RWPE2 (cell line): ENCODE measurements at regions not wholly inside any gene's neighbourhood (a gene's known extent, or its start where the extent isn't known, plus 50 kb on each side); places are given as distances from the start of the nearest gene placed in this dataset.

Experiments used
- ATAC-seq: fragments of 200-7000 bp; cut with Tn5 transposase; 3 replicates; pipeline ENCODE4 v1.9.1; 2021; ENCODE audit warnings: low read depth
- DNase-seq: peaks from one replicate; pipeline ENCODE4 v3.0.0-alpha.2; 2020; ENCODE audit warnings: low spot score
- H3K27ac ChIP-seq: fragments of 450-650 bp; 2 replicates; pipeline ENCODE4 v1.5.1; 2017; ENCODE audit warnings: mild to moderate bottlenecking; ENCODE audit not compliant: poor library complexity, severe bottlenecking
- H3K27me3 ChIP-seq: fragments of 250-450 bp; sonication (Bioruptor Pico); 2 replicates; pipeline ENCODE4 v1.5.1; 2021; ENCODE audit warnings: mild to moderate bottlenecking, moderate library complexity; ENCODE audit not compliant: insufficient read depth, poor library complexity, severe bottlenecking
- H3K36me3 ChIP-seq: fragments of 250-450 bp; sonication (Bioruptor Pico); 2 replicates; pipeline ENCODE4 v1.5.1; 2020; ENCODE audit warnings: low read depth, mild to moderate bottlenecking, moderate library complexity
- H3K4me1 ChIP-seq: fragments of 250-450 bp; sonication (Bioruptor Pico); 2 replicates; pipeline ENCODE4 v1.5.1; 2021; ENCODE audit warnings: mild to moderate bottlenecking, moderate library complexity; ENCODE audit not compliant: insufficient read depth, poor library complexity, severe bottlenecking
- H3K4me3 ChIP-seq: fragments of 250-450 bp; sonication (Bioruptor Pico); 2 replicates; pipeline ENCODE4 v1.5.1; 2021; ENCODE audit warnings: mild to moderate bottlenecking, moderate library complexity; ENCODE audit not compliant: severe bottlenecking
- H3K9me3 ChIP-seq: fragments of 250-450 bp; sonication (Bioruptor Pico); 2 replicates; pipeline ENCODE4 v1.5.1; 2021; ENCODE audit warnings: mild to moderate bottlenecking, moderate library complexity; ENCODE audit not compliant: severe bottlenecking
- CTCF ChIP-seq: fragments of 450-650 bp; IDR thresholded peaks from one replicate; pipeline ENCODE4 v1.5.1; 2017; ENCODE audit warnings: mild to moderate bottlenecking, moderate library complexity; ENCODE audit not compliant: poor library complexity, severe bottlenecking

DNA sequence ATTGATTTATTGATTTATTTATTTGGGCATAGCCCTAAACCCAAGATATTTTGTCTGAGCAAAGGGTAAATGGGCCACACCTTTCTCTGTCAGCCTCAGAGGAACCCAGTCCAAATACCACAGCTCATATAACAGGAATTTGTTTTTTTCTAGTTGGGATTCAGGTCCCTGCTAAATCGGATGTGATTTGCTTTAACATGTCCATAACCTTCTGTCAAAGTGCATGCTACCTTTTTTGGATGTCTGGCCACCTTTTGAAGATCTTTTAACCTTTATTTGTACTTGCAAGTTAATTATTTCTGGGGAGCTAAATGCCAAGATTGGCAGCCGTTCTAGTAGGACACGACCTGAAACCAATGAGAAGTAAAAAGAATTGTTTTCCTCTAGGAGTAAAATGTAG is 303.2 kb upstream of the UBE2E3 start:
- Histone ChIP-seq H3K27me3 (no peaks in the 10 kb centered on the region), H3K9me3 (no peaks in the 10 kb centered on the region), H3K36me3 (no peaks in the 10 kb centered on the region), H3K4me3 (no peak overlapping the region), H3K27ac (peak overlapping the region; percentile 69), H3K4me1 (peaks cover 28% of the 10 kb centered on the region)
- no peak for DNase-seq
- no peak for TF ChIP-seq CTCF
- ATAC-seq: peak; percentile 79

DNA sequence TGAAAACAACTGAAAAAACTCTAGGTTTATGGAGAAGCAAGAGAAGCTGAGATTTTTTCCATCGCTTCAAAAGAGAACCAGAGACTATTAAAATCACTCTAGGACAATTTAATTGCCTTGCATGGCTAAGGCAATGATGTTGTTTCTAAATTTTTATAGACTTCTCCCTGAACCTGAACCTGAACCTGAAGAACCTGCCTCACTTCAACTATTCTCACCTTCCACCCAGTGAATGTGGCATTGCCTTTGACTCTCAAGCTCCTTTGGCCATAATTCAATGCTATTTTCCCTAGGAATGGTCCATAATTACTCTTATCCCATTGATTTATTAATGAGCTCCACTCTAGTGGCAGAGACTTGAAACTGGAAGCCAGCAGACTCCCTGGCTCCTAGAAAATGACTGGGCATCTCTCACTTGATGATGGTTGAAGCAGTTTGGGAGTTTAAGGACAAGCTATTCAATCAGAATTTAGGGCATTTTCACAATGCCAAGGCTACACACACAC is 303.8 kb upstream of the UBE2E3 start:
- TF ChIP-seq CTCF: no peak
- ATAC-seq (no peak), DNase-seq (no peak)
- H3K27ac ChIP-seq: peak overlapping the region; percentile 69
- no peaks in the 10 kb centered on the region for H3K36me3 ChIP-seq
- H3K27me3 ChIP-seq: no peaks in the 10 kb centered on the region
- no peaks in the 10 kb centered on the region for H3K9me3 ChIP-seq
- peaks cover 28% of the 10 kb centered on the region for H3K4me1 ChIP-seq
- H3K4me3 ChIP-seq: no peak overlapping the region

DNA sequence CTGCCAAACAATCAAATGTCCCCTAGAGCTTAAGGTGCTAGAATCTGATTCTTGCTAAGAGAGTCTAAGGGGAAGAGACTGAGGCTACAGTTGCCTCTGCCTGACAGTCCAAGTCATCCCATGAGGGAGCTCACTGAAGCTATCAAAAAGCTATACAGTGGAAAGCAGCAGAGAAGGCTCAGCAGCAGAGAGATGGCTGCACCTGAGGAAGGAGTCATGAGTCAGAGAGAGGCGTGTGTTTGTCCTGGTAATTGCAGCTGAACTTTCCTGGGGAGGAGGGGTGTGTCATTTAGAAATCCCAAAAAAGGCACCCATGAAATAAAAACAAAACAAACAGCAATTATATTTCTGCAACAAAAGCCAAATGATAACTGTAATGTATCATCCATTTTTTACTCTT is 305.2 kb upstream of the UBE2E3 start:
- H3K36me3 ChIP-seq: no peaks in the 10 kb centered on the region
- TF ChIP-seq CTCF: no peak
- DNase-seq (no peak), ATAC-seq (peak; percentile 69)
- H3K27me3 ChIP-seq: no peaks in the 10 kb centered on the region
- no peak overlapping the region for H3K27ac ChIP-seq
- peaks cover 28% of the 10 kb centered on the region for H3K4me1 ChIP-seq
- H3K4me3 ChIP-seq: no peak overlapping the region
- H3K9me3 ChIP-seq: no peaks in the 10 kb centered on the region

DNA sequence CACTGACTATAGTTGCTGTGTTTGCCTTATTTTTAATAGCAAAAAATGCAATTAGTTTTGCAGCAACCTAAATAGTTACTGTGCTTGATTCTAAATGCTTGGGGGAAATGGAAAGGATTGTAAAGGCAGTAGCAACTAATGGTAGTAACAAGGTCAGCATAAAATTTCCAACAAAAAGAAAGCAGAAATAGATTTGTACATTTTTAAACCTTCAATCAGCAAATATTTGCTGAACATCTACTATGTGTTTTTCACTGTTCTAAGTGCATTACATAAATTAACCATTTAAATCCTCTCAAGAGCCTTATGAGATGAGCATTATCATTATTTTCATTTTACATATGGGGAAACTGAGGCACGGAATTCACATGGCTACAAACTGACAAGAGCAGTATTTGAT is 308.0 kb upstream of the UBE2E3 start:
- DNase-seq (no peak), ATAC-seq (no peak)
- Histone ChIP-seq H3K36me3 (no peaks in the 10 kb centered on the region), H3K27me3 (no peaks in the 10 kb centered on the region), H3K4me3 (no peak overlapping the region), H3K4me1 (peaks cover 16% of the 10 kb centered on the region), H3K9me3 (no peaks in the 10 kb centered on the region), H3K27ac (no peak overlapping the region)
- no peak for TF ChIP-seq CTCF

DNA sequence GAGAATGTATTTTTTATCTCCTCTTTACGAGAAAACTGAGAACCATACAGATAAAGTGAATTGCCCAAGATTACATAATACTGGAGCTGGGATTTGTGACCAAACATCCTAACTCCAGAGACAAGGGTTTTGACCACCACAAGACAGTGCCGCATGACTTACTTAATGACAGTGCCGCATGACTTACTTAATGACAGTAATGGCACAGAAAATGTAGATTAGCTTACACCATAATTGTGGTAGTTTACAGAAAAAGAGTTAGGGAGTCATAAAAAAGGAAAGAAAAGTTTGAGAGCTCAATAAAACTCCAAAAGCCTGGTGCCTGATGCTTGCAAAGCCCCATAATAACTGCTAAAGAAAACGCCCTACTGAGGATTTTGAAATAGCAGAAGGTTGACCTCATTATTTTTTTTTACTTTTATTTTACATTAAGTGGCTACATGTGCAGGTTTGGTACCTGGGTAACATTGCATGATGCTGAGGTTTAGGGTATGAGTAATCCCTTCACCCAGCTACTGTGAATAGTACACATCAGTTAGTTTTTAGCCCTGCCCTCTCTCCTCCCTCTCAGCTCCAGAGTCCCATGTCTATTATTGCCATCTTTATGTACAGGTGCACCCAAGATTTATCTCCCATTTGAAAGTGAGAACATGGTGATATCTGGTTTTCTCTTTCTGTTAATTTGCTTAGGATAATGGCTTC is 310.0 kb upstream of the UBE2E3 start:
- H3K4me1 ChIP-seq: peaks cover 5% of the 10 kb centered on the region
- no peak overlapping the region for H3K4me3 ChIP-seq
- H3K27ac ChIP-seq: no peak overlapping the region
- ATAC-seq (peak; percentile 46; the same call in 1 of the 3 replicates), DNase-seq (no peak)
- H3K27me3 ChIP-seq: no peaks in the 10 kb centered on the region
- H3K36me3 ChIP-seq: no peaks in the 10 kb centered on the region
- no peaks in the 10 kb centered on the region for H3K9me3 ChIP-seq
- TF ChIP-seq CTCF: no peak
